GM18517 (cell line): ENCODE measurements at regions not wholly inside any gene's neighbourhood (a gene's known extent, or its start where the extent isn't known, plus 50 kb on each side); places are given as distances from the start of the nearest gene placed in this dataset.

Source experiments
- ATAC-seq: cut with Tn5 transposase; IDR thresholded peaks from one replicate; pipeline ENCODE4 v1.9.1; 2021; ENCODE audit warnings: mild to moderate bottlenecking, moderate library complexity; ENCODE audit not compliant: unreplicated experiment

- no peak for ATAC-seq
Observed at GRCh38 chr2:18749912-18750526, 160.7 kb upstream of the NT5C1B start.

GRCh38 chr2:18745431-18746272 lies 156.3 kb upstream of the NT5C1B start:
- no peak for ATAC-seq

GRCh38 chr2:18741895-18742732 lies 152.7 kb upstream of the NT5C1B start:
- no peak for ATAC-seq

GRCh38 chr2:18741191-18741590 lies 151.8 kb upstream of the NT5C1B start:
- no peak for ATAC-seq

- no peak for ATAC-seq
Observed at GRCh38 chr2:18740474-18740881, 151.1 kb upstream of the NT5C1B start.

- no peak for ATAC-seq
Observed at GRCh38 chr2:18731666-18732065, 142.3 kb upstream of the NT5C1B start.

- ATAC-seq, result no peak
Observed at GRCh38 chr2:18724371-18725145, 135.2 kb upstream of the NT5C1B start.

- ATAC-seq, result no peak
Observed at GRCh38 chr2:18723219-18723618, 133.8 kb upstream of the NT5C1B start.

GRCh38 chr2:18722101-18722500 lies 132.7 kb upstream of the NT5C1B start:
- ATAC-seq, result no peak

GRCh38 chr2:18721038-18721922 lies 131.9 kb upstream of the NT5C1B start:
- no peak for ATAC-seq

GRCh38 chr2:18719978-18720775 lies 130.8 kb upstream of the NT5C1B start:
- ATAC-seq, result no peak

GRCh38 chr2:18708203-18708715 lies 118.9 kb upstream of the NT5C1B start:
- no peak for ATAC-seq

GRCh38 chr2:18706001-18706400 lies 116.6 kb upstream of the NT5C1B start:
- ATAC-seq, result no peak

GRCh38 chr2:18704276-18704675 lies 114.9 kb upstream of the NT5C1B start:
- no peak for ATAC-seq

- ATAC-seq, result no peak
Observed at GRCh38 chr2:18703555-18703954, 114.2 kb upstream of the NT5C1B start.

- no peak for ATAC-seq
Observed at GRCh38 chr2:18701981-18702380, 112.6 kb upstream of the NT5C1B start.

GRCh38 chr2:18701546-18701945 lies 112.2 kb upstream of the NT5C1B start:
- no peak for ATAC-seq

- ATAC-seq, result no peak
Observed at GRCh38 chr2:18690342-18690741, 101.0 kb upstream of the NT5C1B start.
